KOPT-K1 (cell line): ENCODE measurements at regions not wholly inside any gene's neighbourhood (a gene's known extent, or its start where the extent isn't known, plus 50 kb on each side); places are given as distances from the start of the nearest gene placed in this dataset.
"Not testable (repeated sequence)": the region's sequence is repeated elsewhere in the genome, so short reads cannot be mapped to it uniquely, and the experiment has no call there.

ENCODE experiments used
- H3K27ac ChIP-seq: fragments of 200-600 bp; sonication (generic); 2 replicates; pipeline ENCODE4 v1.5.1; 2016; ENCODE audit warnings: antibody characterized with exemption, mild to moderate bottlenecking, low read depth, low read length; ENCODE audit not compliant: poor library complexity, severe bottlenecking
- H3K36me3 ChIP-seq: fragments of 200-600 bp; sonication (generic); 2 replicates; pipeline ENCODE4 v1.5.1; 2017; ENCODE audit warnings: antibody characterized with exemption, mild to moderate bottlenecking, low read length, moderate library complexity; ENCODE audit not compliant: insufficient read depth
- H3K9me3 ChIP-seq: fragments of 200-600 bp; sonication (generic); 2 replicates; pipeline ENCODE4 v1.5.1; 2017; ENCODE audit warnings: antibody characterized with exemption, low read length, mild to moderate bottlenecking; ENCODE audit not compliant: insufficient read depth, poor library complexity, severe bottlenecking

DNA sequence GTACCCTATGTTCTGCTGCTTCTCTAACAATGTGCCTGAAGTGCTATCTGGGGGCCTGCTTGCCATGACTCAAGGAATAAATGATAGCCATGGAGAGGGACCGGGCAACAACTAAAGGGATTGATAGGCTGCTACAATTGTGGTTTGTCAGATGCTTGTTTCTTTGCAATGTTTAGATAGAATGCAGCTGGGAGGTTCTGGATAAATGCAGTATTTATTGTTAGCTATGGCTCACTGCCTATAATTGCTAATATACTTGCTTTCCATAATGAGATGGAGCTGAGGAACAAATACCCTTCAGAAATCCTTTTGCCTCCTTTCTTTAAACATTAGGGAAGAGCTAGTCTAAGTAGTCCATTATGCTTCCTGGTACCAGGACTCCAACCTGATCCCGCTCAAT, 575.2 kb upstream of the SYNCRIP start:
- no peak overlapping the region for H3K27ac ChIP-seq
- H3K36me3 ChIP-seq = no peaks in the 10 kb centered on the region
- H3K9me3 ChIP-seq = no peaks in the 10 kb centered on the region

DNA sequence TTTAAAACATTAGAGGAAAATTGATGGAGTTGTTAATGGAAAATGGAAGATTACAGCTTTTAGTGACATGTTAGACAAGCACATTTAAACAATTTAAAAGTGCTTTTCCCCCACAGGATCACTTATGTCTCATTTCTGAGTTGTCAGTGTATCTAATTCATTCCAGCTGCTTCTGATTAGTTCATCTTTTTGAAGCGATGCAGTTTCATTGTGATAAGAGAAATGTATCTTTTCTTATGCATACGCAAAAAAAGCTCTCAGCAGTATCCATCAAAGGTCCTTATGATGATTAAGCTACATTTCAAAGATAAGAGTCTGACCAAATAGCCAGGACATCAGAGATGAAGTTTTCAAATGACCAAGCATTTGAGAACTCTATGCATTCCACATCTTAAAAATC, 572.6 kb upstream of the SYNCRIP start:
- no peak overlapping the region for H3K27ac ChIP-seq
- no peaks in the 10 kb centered on the region for H3K9me3 ChIP-seq
- no peaks in the 10 kb centered on the region for H3K36me3 ChIP-seq

DNA sequence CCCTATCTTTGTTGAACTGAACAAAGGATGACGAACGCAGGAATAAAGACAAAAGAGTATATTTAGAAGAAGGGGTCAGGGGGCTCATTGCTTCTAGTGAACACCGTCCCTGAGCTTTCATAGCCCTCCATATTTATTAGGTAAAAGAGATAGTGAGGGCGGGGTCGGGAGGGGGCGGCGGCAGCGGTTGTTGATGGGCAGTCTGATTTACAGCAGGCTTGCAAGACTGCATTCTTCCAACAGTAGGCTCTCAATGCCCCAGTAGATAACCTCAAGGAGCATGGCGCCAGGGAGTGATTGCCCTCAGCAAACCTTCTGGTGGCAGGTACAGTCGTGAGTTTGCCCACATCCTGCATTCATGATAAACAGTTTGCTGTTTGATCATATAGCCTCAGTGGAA, 563.3 kb upstream of the SYNCRIP start:
- no peaks in the 10 kb centered on the region for H3K9me3 ChIP-seq
- no peaks in the 10 kb centered on the region for H3K36me3 ChIP-seq
- no peak overlapping the region for H3K27ac ChIP-seq

DNA sequence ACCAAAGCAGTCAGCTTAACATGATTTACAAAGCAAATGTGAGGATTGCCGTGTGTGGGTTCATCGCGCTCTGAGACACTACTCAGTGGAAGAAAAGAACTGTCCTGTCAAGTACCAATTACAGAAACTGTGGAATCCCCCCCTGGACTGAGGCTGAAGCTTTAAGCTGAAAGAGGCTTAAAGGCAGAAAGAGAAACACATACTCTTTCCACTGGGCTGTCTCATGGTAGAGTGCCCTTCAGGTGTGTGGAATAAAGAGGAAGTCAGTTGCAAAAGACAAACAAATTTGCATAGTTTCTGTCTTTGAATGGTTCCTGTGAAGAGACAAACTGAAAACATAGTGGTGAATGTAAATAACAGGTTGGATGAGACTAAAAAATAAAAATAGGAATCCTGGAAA, 560.4 kb upstream of the SYNCRIP start:
- no peaks in the 10 kb centered on the region for H3K9me3 ChIP-seq
- no peak overlapping the region for H3K27ac ChIP-seq

DNA sequence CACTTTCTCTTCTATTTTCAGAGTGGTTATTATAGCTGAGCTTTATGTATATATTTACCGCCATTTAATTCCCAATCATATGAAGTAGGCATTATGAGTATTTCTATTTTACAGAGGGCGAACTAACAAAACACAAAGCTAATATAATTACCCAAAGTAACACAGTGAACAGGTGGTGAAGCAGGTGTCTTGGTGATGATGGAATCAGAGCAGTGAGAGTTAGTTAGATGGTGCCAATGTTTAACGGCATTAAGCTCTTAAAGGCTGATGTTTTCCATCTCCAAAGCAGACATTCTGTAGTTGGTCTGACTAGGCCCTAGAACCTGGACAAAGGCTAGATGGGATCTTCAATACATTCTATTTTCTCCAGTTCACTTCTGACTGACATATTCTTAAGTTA, 551.1 kb upstream of the SYNCRIP start:
- no peaks in the 10 kb centered on the region for H3K9me3 ChIP-seq
- H3K36me3 ChIP-seq = no peaks in the 10 kb centered on the region
- H3K27ac ChIP-seq = no peak overlapping the region

More for the DNA sequence above, 560.4 kb upstream of the SYNCRIP start:
- H3K36me3 ChIP-seq = no peaks in the 10 kb centered on the region

DNA sequence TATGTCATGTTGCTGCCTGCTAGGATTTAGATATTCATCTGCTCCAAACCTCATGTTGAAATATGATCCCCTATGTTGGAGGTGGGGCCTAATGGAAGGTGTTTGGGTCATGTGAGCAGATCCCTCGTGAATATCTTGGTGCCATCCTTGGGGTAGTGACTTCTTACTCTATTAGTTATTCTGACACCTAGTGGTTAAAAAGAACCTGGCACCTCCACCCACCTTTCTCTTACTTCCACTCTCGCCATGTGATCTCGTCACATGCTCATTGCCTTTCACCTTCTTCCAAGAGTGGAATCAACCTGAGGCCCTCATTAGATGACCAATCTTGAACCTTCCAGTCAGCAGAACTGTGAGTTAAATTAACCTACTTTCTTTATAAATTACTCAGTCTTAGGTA, 549.4 kb upstream of the SYNCRIP start:
- no peaks in the 10 kb centered on the region for H3K9me3 ChIP-seq
- no peak overlapping the region for H3K27ac ChIP-seq
- H3K36me3 ChIP-seq = no peaks in the 10 kb centered on the region

DNA sequence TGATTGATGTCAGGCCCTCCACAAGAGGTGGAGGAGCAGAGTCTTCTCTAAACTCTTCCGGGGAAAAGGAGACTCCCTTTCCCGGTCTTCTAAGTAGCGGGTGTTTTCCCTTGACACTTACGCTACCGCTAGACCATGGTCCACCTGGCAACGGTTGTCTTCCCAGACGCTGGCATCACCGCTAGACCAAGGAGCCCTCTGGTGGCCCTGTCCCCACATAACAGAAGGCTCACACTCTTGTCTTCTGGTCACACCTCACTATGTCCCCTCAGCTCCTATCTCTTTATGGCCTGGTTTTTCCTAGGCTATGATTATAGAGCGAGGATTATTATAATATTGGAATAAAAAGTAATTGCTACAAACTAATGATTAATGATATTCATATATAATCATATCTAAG, 532.5 kb upstream of the SYNCRIP start:
- not testable (repeated sequence) for H3K27ac ChIP-seq, H3K36me3 ChIP-seq, H3K9me3 ChIP-seq

DNA sequence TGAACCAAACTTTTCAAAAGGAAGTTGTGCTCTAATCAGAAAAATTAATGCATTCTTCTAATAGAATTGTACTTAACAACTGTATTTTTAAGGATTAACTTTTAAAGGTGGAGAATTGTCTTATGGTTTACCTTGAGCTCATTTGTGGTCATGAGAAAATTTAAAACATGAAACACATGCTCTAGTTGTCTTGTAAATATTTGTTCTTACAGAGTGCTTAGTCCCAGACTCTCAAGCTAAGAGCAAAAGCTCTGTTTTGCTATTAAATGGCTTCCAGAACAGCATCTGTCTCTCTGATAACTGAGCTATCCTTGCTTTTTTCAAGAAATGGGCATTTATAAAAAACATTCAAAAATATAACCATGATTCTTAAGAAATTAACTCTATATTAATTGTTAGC, 512.2 kb upstream of the SYNCRIP start:
- no peaks in the 10 kb centered on the region for H3K36me3 ChIP-seq
- H3K9me3 ChIP-seq = no peaks in the 10 kb centered on the region
- no peak overlapping the region for H3K27ac ChIP-seq

DNA sequence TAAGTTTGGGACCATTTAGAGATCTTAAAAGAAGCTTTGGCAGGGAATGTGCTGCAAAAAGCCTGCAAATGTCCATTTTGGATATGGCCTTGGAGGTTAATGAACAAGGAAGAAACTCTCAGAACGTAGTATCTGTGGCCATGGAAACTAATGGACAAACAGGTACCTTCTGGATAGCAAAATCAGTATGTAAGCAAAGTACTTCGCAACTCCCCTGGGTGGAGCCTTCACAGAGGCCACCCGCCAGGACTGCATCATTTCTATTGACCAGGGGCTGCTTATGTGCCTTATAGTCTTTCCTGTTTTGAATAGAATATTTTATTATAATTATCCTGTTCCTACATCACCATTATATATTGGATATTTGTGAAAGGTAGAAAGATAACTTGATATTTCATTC, 510.8 kb upstream of the SYNCRIP start:
- H3K9me3 ChIP-seq = no peaks in the 10 kb centered on the region
- no peaks in the 10 kb centered on the region for H3K36me3 ChIP-seq
- no peak overlapping the region for H3K27ac ChIP-seq

DNA sequence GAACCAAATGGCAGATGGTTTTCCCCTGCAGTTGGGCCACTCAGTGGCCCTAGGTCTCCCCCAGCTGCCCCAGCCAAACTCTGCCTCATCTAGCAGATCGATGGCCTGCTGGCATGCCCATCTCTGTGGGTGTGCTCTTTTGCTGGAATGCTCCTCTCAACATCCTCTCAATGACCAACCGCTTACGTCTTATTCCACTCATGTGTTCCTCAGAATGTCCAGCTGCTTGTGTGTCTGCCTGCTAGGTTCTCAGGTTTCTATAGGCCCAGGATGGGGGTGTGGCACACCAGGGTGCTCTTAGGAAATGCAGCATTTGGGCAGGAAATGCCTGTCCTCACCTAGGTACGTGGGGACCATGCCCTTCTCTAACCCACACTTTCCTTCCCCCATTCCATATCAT, 509.9 kb upstream of the SYNCRIP start:
- Histone ChIP-seq H3K9me3 (no peaks in the 10 kb centered on the region), H3K27ac (no peak overlapping the region), H3K36me3 (no peaks in the 10 kb centered on the region)

DNA sequence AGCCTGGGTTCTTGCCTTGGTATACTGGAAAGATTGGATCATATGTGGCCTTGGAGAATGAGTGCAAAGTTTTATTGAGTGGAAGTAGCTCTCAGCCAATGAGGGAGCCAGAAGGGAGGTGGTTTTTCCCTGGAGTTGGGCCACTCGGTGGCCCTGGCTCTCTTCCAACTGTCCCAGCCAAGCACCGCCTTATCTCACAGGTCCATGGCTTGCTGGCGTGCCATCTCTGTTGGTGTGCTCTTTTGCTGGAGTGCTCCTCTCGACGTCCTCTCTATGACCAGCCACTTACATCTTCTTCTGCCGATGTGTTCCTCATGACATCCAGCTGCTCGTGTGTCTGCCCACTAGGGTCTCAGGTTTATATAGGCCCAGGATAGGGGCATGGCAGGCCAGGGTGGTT, 505.9 kb upstream of the SYNCRIP start:
- Histone ChIP-seq H3K9me3 (no peaks in the 10 kb centered on the region), H3K36me3 (no peaks in the 10 kb centered on the region), H3K27ac (no peak overlapping the region)

DNA sequence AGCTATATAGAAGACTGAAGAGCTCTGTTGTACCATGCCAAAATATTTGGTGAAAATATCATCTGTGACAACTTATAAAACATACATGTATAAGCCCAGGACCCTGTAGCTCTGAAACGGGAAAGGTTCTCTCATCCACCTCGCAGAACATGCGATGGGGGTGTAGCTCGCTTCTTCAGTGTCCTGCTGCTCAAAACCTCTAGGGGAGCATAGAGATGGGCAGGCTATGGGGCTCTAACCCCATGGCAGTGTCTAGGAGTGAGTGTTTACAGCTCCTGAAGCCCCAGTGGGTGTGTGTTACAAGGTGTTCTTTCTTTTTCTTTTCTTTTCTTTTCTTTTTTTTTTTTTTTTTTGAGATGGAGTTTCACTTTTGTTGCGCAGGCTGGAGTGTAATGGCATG, 505.2 kb upstream of the SYNCRIP start:
- no peaks in the 10 kb centered on the region for H3K36me3 ChIP-seq
- no peaks in the 10 kb centered on the region for H3K9me3 ChIP-seq
- H3K27ac ChIP-seq = no peak overlapping the region

DNA sequence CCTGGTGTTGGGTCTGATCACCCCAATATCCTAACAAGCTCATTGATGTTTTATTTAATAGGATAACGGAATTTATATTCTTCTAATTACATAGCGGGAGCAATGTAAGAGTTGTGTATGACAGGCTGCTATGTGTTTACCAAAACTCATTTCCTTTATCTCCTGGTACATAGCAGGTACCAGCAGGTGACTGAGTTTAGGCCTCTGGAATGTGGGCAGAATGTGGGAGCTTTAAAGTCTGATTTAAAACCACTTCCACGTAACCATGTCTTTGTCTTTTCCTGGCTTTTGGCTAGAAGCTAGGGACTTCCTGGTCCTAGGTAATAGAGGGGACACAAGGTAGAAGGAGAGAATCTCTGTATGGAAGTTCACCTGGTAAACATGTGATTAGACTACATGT, 504.6 kb upstream of the SYNCRIP start:
- no peaks in the 10 kb centered on the region for H3K36me3 ChIP-seq
- H3K27ac ChIP-seq = no peak overlapping the region
- no peaks in the 10 kb centered on the region for H3K9me3 ChIP-seq

DNA sequence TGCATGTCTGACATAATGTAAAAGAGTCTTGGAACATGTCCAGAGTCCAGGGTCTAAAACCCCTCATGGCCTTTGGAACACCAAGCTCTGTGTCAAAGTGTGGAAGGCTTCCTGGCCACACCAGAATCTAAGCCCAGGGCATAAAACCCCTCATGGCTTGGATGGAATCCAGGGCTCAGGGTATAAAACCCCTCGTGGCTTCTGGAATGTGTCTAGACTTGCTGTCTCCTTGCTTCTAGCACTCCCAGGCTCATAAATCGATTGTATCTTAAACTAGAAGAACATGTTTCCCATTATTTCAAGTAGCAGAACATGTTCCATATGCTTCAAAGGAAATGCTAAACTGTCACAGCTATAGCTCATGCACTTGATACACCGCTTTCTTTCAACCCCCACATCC, 504.1 kb upstream of the SYNCRIP start:
- H3K36me3 ChIP-seq, H3K9me3 ChIP-seq, H3K27ac ChIP-seq: not testable (repeated sequence)

DNA sequence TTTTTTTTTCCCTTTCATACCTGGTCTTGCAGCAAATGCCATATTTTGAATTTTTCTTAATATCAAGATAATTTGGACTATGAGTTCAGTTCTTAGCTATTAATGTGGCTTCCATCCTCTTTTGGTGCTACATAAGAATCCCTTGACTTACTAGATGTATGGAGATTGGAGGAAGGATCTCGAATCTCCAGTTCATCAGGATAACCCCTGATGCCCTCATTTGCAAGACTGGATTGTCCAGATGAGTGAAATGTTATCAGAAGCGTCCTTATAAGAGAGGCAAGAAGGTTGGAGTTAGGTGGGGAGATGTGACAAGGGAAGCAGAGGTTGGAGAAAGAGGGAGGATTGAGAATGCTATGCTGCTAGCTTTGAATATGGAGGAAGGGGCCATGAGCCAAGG, 499.6 kb upstream of the SYNCRIP start:
- Histone ChIP-seq H3K9me3 (no peaks in the 10 kb centered on the region), H3K36me3 (no peaks in the 10 kb centered on the region), H3K27ac (no peak overlapping the region)

DNA sequence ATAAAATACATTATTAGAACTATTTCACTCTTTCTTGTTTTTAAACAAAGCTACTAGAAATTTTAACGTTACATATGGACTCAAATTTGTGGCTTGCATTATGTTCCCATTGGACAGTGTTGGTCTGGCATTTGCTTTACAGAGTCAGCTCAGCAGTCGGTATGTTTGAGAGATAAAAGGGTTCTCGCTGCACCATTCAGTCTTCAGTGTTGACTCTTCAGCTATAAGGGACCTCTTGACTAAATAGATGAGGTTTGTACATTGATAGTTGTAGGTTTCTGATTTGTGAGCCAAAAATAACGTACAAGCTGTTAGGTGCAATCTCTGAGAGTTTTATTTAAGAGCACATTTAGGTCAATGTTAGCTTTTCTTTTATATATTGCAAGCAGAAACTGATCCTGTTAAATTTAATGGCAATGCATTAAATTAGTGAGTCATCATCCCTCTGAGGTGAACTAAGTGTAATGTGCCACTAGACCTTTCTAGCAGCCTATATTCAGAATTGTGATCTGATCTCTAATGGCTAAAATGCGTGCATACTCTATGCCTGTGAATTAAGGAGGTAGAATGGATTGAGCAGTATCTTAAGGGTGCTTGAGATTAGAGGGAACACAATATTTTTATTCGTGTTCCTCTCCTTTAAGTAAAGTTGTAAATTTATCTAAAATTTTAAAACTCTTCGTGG, 485.6 kb upstream of the SYNCRIP start:
- Histone ChIP-seq H3K27ac (no peak overlapping the region), H3K9me3 (no peaks in the 10 kb centered on the region), H3K36me3 (no peaks in the 10 kb centered on the region)
